NCI-H2029 treated with DMSO at 0.1 percent for 48 hours (cell line): ENCODE measurements at regions not wholly inside any gene's neighbourhood (a gene's known extent, or its start where the extent isn't known, plus 50 kb on each side); places are given as distances from the start of the nearest gene placed in this dataset.

ENCODE experiments used
- DNase-seq: peaks from one replicate; lab custom pipeline; 2025; lab: John Stamatoyannopoulos, UW

- no peak for DNase-seq
Measured at GRCh38 chr14:56501909-56502530, 77.6 kb upstream of the TMEM260 start.

GRCh38 chr14:56505361-56505760 is 74.2 kb upstream of the TMEM260 start:
- no peak for DNase-seq

- no peak for DNase-seq
Measured at GRCh38 chr14:56512521-56512920, 67.1 kb upstream of the TMEM260 start.

GRCh38 chr14:56514663-56515371 is 64.8 kb upstream of the TMEM260 start:
- no peak for DNase-seq

GRCh38 chr14:56515739-56516138 is 63.9 kb upstream of the TMEM260 start:
- DNase-seq: no peak

GRCh38 chr14:56522403-56522802 is 57.2 kb upstream of the TMEM260 start:
- no peak for DNase-seq

GRCh38 chr14:56524971-56525677 is 54.5 kb upstream of the TMEM260 start:
- no peak for DNase-seq

- DNase-seq: no peak
Measured at GRCh38 chr14:56528927-56529326, 50.7 kb upstream of the TMEM260 start.
